H9 (cell line): ENCODE measurements at regions not wholly inside any gene's neighbourhood (a gene's known extent, or its start where the extent isn't known, plus 50 kb on each side); places are given as distances from the start of the nearest gene placed in this dataset.

Source experiments
- DNase-seq: peaks from one replicate; pipeline ENCODE4 v3.0.0-alpha.2; 2017
- H2AFZ ChIP-seq: one replicate; pipeline ENCODE4 v1.6.1; 2013; ENCODE audit warnings: mild to moderate bottlenecking, low read length, control low read depth, moderate library complexity
- H2AK5ac ChIP-seq: 2 replicates; pipeline ENCODE4 v1.6.1; 2013; ENCODE audit warnings: low read length, control low read depth, mixed read lengths; ENCODE audit not compliant: insufficient read length
- H2BK120ac ChIP-seq: one replicate; pipeline ENCODE4 v1.6.1; 2013; ENCODE audit warnings: low read depth, mild to moderate bottlenecking, low read length, control low read depth, inconsistent platforms; ENCODE audit not compliant: poor library complexity, severe bottlenecking
- H2BK12ac ChIP-seq: 2 replicates; pipeline ENCODE4 v1.6.1; 2013; ENCODE audit warnings: low read length, control low read depth, mixed read lengths, low read depth; ENCODE audit not compliant: insufficient read length
- H2BK15ac ChIP-seq: 2 replicates; pipeline ENCODE4 v1.6.1; 2013; ENCODE audit warnings: low read depth, low read length, control low read depth
- H2BK20ac ChIP-seq: one replicate; pipeline ENCODE4 v1.6.1; 2013; ENCODE audit warnings: low read depth, mild to moderate bottlenecking, low read length, control low read depth, inconsistent platforms; ENCODE audit not compliant: poor library complexity, severe bottlenecking
- H2BK5ac ChIP-seq: 2 replicates; pipeline ENCODE4 v1.6.1; 2013; ENCODE audit warnings: low read length, control low read depth, mixed read lengths; ENCODE audit not compliant: insufficient read length
- H3K14ac ChIP-seq: 2 replicates; pipeline ENCODE4 v1.6.1; 2013; ENCODE audit warnings: low read length, control low read depth; ENCODE audit not compliant: insufficient read depth
- H3K18ac ChIP-seq: 2 replicates; pipeline ENCODE4 v1.6.1; 2013; ENCODE audit warnings: low read depth, mild to moderate bottlenecking, mixed read lengths, low read length, control low read depth; ENCODE audit not compliant: insufficient read length
- H3K23ac ChIP-seq: 2 replicates; pipeline ENCODE4 v1.6.1; 2013; ENCODE audit warnings: low read length, control low read depth, mixed read lengths, low read depth; ENCODE audit not compliant: insufficient read length
- H3K23me2 ChIP-seq: 2 replicates; pipeline ENCODE4 v1.6.1; 2013; ENCODE audit warnings: low read depth, mild to moderate bottlenecking, mixed read lengths, low read length, control low read depth; ENCODE audit not compliant: insufficient read length, poor library complexity, severe bottlenecking
- H3K27ac ChIP-seq: 2 replicates; pipeline ENCODE4 v1.5.1; 2013; ENCODE audit warnings: low read length, control low read depth, mixed read lengths, low read depth; ENCODE audit not compliant: insufficient read length
- H3K27me3 ChIP-seq: 2 replicates; pipeline ENCODE4 v1.6.1; 2013; ENCODE audit warnings: low read length, control low read depth, inconsistent platforms; ENCODE audit not compliant: insufficient read depth
- H3K4ac ChIP-seq: 2 replicates; pipeline ENCODE4 v1.6.1; 2013; ENCODE audit warnings: low read depth, mild to moderate bottlenecking, control low read depth, inconsistent platforms, low read length, moderate library complexity
- H3K4me1 ChIP-seq: 2 replicates; pipeline ENCODE4 v1.6.1; 2013; ENCODE audit warnings: low read length, control low read depth, inconsistent platforms; ENCODE audit not compliant: insufficient read depth
- H3K4me2 ChIP-seq: 2 replicates; pipeline ENCODE4 v1.6.1; 2013; ENCODE audit warnings: low read length, control low read depth, mixed read lengths; ENCODE audit not compliant: insufficient read length, insufficient read depth
- H3K56ac ChIP-seq: 2 replicates; pipeline ENCODE4 v1.6.1; 2013; ENCODE audit warnings: low read depth, mild to moderate bottlenecking, mixed read lengths, low read length, control low read depth; ENCODE audit not compliant: insufficient read length
- H3K79me1 ChIP-seq: 2 replicates; pipeline ENCODE4 v1.6.1; 2013; ENCODE audit warnings: low read depth, mild to moderate bottlenecking, moderate library complexity, low read length, control low read depth, inconsistent platforms; ENCODE audit not compliant: insufficient read depth, poor library complexity, severe bottlenecking
- H3K79me2 ChIP-seq: 2 replicates; pipeline ENCODE4 v1.6.1; 2013; ENCODE audit warnings: low read length, control low read depth, inconsistent platforms; ENCODE audit not compliant: insufficient read depth
- H3K9ac ChIP-seq: 2 replicates; pipeline ENCODE4 v1.6.1; 2013; ENCODE audit warnings: low read length, control low read depth, mixed read lengths; ENCODE audit not compliant: insufficient read length; ENCODE audit errors: extremely low read depth
- H3K9me3 ChIP-seq: one replicate; pipeline ENCODE4 v1.6.1; 2013; ENCODE audit warnings: low read depth, low read length, inconsistent platforms; ENCODE audit not compliant: control insufficient read depth
- H3T11ph ChIP-seq: one replicate; pipeline ENCODE4 v1.6.1; 2013; ENCODE audit warnings: mild to moderate bottlenecking, low read length, control low read depth, inconsistent platforms
- H4K20me1 ChIP-seq: one replicate; pipeline ENCODE4 v1.6.1; 2013; ENCODE audit not compliant: control insufficient read depth, insufficient read length, insufficient read depth
- H4K5ac ChIP-seq: 2 replicates; pipeline ENCODE4 v1.6.1; 2013; ENCODE audit warnings: low read depth, mild to moderate bottlenecking, mixed read lengths, low read length, control low read depth; ENCODE audit not compliant: insufficient read length
- H4K8ac ChIP-seq: replicated peaks from 2 replicates; pipeline ENCODE4 v1.6.1; 2013; ENCODE audit warnings: low read length, control low read depth, mixed read lengths, low read depth; ENCODE audit not compliant: insufficient read length
- H4K91ac ChIP-seq: 2 replicates; pipeline ENCODE4 v1.6.1; 2013; ENCODE audit warnings: low read depth, mild to moderate bottlenecking, moderate library complexity, mixed read lengths, low read length, control low read depth; ENCODE audit not compliant: insufficient read length
- H3K27ac Mint-ChIP-seq, 3 experiments: 2 replicates in 2 of 3; 3 replicates in 1 of 3; pipeline ENCODE4 v1.8.0; 2020 to 2021; ENCODE audit warnings: mixed read lengths in 3 of 3, mild to moderate bottlenecking in 1 of 3, moderate library complexity in 1 of 3
- H3K27me3 Mint-ChIP-seq: 2 replicates; pipeline ENCODE4 v1.8.0; 2021; ENCODE audit warnings: low read depth, mild to moderate bottlenecking, moderate library complexity, mixed read lengths
- H3K36me3 Mint-ChIP-seq, 3 experiments: 2 replicates in 2 of 3; 3 replicates in 1 of 3; pipeline ENCODE4 v1.8.0; 2020 to 2021; ENCODE audit warnings: low read depth in 3 of 3, mixed read lengths in 3 of 3; ENCODE audit not compliant: insufficient read depth in 1 of 3
- H3K4me1 Mint-ChIP-seq, 2 experiments: 2 replicates each; pipeline ENCODE4 v1.8.0; 2020; ENCODE audit warnings: mixed read lengths in 2 of 2
- H3K4me3 Mint-ChIP-seq, 2 experiments: 2 replicates in 1 of 2; 3 replicates in 1 of 2; pipeline ENCODE4 v1.8.0; 2020 to 2021; ENCODE audit warnings: mild to moderate bottlenecking in 2 of 2, mixed read lengths in 2 of 2, moderate library complexity in 1 of 2
- H3K9me3 Mint-ChIP-seq, 2 experiments: 2 replicates in 1 of 2; 3 replicates in 1 of 2; pipeline ENCODE4 v1.8.0; 2020; ENCODE audit warnings: mild to moderate bottlenecking in 2 of 2, mixed read lengths in 2 of 2, moderate library complexity in 1 of 2
- WGBS: extraction: QIAGEN DNeasy Blood & Tissue Kit; methylation state at CpG from one replicate; pipeline ENCODE4 v1.1.7; 2013; ENCODE audit warnings: missing lambda C conversion rate, low lambda C conversion rate, mixed read lengths; ENCODE audit not compliant: insufficient read length; ENCODE audit errors: extremely low coverage; 5-methylcytosine and 5-hydroxymethylcytosine counted together
- TF ChIP-seq, protein P1 (sequence below): fragments of 200-600 bp; sonication (generic); conservative IDR thresholded peaks from 3 replicates; pipeline ENCODE4 v1.8.0; 2021; ENCODE audit warnings: antibody characterized with exemption, mild to moderate bottlenecking

- no peak overlapping the region for H2BK20ac ChIP-seq
- H2BK5ac ChIP-seq: no peak overlapping the region
- Mint-ChIP-seq H3K27ac (0 out of 7 replicates have a peak overlapping the region, but pooled peaks of 1 of the 3 experiments have one; percentile 75), H3K4me1 (peaks cover 34% of the 10 kb centered on the region in 2 experiments), H3K36me3 (peaks cover 0 to 4% (median 2%) of the 10 kb centered on the region in 3 experiments; a peak in 4 of 7 replicates), H3K9me3 (peaks cover 0 to 3% of the 10 kb centered on the region in 2 experiments; a peak in 3 of 5 replicates), H3K4me3 (no peak overlapping the region), H3K27me3 (no peaks in the 10 kb centered on the region)
- H2BK12ac ChIP-seq: no peak overlapping the region
- no peak overlapping the region for H4K8ac ChIP-seq
- no peak overlapping the region for H3K4me2 ChIP-seq
- no peak for DNase-seq
- no peak overlapping the region for H3K27ac ChIP-seq
- no peak overlapping the region for H3K14ac ChIP-seq
- H3T11ph ChIP-seq: no peak overlapping the region
- H3K9ac ChIP-seq: no peak overlapping the region
- no peak overlapping the region for H3K23ac ChIP-seq
- H2BK120ac ChIP-seq: no peak overlapping the region
- no peak overlapping the region for H3K4ac ChIP-seq
- no peak overlapping the region for H3K18ac ChIP-seq
- H3K9me3 ChIP-seq: no peaks in the 10 kb centered on the region
- H3K23me2 ChIP-seq: no peaks in the 10 kb centered on the region
- no peak overlapping the region for H4K5ac ChIP-seq
- H4K91ac ChIP-seq: no peak overlapping the region
- H2AFZ ChIP-seq: no peak overlapping the region
- no peaks in the 10 kb centered on the region for H3K79me1 ChIP-seq
- H2BK15ac ChIP-seq: no peak overlapping the region
- no peaks in the 10 kb centered on the region for H4K20me1 ChIP-seq
- no peaks in the 10 kb centered on the region for H3K27me3 ChIP-seq
- H3K79me2 ChIP-seq: no peaks in the 10 kb centered on the region
- WGBS: no CpG with 5 or more reads among the region's 4 CpGs
- peak overlapping the region; percentile 19 for H2AK5ac ChIP-seq
- H3K4me1 ChIP-seq: peaks cover 5% of the 10 kb centered on the region; the same call in 1 of the 2 replicates
- TF ChIP-seq, protein P1, sequence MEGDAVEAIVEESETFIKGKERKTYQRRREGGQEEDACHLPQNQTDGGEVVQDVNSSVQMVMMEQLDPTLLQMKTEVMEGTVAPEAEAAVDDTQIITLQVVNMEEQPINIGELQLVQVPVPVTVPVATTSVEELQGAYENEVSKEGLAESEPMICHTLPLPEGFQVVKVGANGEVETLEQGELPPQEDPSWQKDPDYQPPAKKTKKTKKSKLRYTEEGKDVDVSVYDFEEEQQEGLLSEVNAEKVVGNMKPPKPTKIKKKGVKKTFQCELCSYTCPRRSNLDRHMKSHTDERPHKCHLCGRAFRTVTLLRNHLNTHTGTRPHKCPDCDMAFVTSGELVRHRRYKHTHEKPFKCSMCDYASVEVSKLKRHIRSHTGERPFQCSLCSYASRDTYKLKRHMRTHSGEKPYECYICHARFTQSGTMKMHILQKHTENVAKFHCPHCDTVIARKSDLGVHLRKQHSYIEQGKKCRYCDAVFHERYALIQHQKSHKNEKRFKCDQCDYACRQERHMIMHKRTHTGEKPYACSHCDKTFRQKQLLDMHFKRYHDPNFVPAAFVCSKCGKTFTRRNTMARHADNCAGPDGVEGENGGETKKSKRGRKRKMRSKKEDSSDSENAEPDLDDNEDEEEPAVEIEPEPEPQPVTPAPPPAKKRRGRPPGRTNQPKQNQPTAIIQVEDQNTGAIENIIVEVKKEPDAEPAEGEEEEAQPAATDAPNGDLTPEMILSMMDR: no peak
- no peak overlapping the region for H3K56ac ChIP-seq
Measured at GRCh38 chr7:28297801-28298459, 114.4 kb upstream of the CREB5 start.
